D721Med (cell line): ENCODE measurements at regions not wholly inside any gene's neighbourhood (a gene's known extent, or its start where the extent isn't known, plus 50 kb on each side); places are given as distances from the start of the nearest gene placed in this dataset.

Source experiments
- DNase-seq: peaks from one replicate; pipeline ENCODE4 v3.0.0; 2011; ENCODE audit warnings: low spot score; ENCODE audit not compliant: insufficient read length
- FAIRE-seq: peaks from 2 replicates; lab custom pipeline; 2011; peaks lifted over from hg19 to GRCh38; lab: Jason Lieb, UNC
- TF ChIP-seq, protein P1 (sequence below): IDR thresholded peaks from 2 replicates; pipeline ENCODE4 v1.5.1; 2012; ENCODE audit warnings: mild to moderate bottlenecking, control low read depth; ENCODE audit not compliant: insufficient read depth; ENCODE audit errors: missing control alignments

DNA sequence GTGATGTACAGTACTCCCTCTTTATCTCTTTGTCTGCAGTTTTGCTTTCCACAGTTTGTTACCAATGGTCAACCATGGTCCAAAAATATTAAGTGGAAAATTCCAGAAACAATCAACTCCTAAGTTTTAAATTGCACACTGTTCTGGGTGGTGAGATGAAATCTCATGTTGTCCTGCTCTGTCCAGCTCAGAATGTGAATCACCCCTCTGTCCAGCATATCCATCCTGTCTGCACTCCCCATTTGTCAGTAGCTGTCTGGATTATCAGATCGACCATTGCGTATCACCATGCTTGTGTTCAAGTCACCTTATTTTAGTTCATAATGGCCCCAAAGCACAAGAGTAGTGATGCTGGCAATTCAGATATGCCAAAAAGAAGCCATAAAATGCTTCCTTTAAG is 118.2 kb upstream of the PDE4B start:
- DNase-seq (no peak), FAIRE-seq (no peak)
- TF ChIP-seq, protein P1, sequence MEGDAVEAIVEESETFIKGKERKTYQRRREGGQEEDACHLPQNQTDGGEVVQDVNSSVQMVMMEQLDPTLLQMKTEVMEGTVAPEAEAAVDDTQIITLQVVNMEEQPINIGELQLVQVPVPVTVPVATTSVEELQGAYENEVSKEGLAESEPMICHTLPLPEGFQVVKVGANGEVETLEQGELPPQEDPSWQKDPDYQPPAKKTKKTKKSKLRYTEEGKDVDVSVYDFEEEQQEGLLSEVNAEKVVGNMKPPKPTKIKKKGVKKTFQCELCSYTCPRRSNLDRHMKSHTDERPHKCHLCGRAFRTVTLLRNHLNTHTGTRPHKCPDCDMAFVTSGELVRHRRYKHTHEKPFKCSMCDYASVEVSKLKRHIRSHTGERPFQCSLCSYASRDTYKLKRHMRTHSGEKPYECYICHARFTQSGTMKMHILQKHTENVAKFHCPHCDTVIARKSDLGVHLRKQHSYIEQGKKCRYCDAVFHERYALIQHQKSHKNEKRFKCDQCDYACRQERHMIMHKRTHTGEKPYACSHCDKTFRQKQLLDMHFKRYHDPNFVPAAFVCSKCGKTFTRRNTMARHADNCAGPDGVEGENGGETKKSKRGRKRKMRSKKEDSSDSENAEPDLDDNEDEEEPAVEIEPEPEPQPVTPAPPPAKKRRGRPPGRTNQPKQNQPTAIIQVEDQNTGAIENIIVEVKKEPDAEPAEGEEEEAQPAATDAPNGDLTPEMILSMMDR = no peak

DNA sequence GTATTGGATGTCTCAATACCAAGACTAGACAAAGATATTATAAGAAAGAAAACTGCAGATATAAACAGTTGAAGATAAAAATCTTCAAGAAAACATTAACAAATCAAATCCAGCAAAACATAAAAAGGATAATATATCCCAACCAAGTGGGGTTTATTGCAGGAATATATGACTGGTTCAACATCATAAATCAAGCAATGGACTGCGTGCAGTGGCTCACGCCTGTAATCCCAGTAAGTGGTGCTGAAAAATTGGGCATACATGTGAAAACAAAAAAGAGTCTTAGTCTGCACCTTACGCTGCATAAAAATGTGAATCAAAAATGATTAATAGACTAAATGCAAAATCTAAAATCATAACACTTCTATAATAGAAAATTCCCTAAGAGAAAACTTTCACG is 112.9 kb upstream of the PDE4B start:
- DNase-seq = no peak
- TF ChIP-seq, protein P1 = no peak
- FAIRE-seq = no peak

DNA sequence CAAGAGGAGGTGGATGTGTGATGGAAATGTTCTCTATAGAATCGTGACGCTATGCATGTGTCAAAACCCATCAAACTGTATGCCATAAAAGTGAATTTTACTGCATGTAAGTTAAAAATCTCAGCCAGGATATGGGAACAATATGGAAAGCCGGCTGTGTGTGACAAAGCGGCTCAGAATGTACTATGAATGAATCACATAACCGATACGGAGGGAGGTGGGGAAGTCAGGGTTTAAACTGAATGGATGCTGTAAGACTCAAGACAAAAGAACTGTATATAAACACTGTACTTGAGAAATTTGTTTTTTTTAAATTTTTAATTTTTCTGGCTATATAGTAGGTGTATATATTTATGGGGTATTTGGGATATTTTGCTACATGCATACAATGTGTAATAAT is 111.6 kb upstream of the PDE4B start:
- TF ChIP-seq, protein P1 = no peak
- DNase-seq (no peak), FAIRE-seq (no peak)

DNA sequence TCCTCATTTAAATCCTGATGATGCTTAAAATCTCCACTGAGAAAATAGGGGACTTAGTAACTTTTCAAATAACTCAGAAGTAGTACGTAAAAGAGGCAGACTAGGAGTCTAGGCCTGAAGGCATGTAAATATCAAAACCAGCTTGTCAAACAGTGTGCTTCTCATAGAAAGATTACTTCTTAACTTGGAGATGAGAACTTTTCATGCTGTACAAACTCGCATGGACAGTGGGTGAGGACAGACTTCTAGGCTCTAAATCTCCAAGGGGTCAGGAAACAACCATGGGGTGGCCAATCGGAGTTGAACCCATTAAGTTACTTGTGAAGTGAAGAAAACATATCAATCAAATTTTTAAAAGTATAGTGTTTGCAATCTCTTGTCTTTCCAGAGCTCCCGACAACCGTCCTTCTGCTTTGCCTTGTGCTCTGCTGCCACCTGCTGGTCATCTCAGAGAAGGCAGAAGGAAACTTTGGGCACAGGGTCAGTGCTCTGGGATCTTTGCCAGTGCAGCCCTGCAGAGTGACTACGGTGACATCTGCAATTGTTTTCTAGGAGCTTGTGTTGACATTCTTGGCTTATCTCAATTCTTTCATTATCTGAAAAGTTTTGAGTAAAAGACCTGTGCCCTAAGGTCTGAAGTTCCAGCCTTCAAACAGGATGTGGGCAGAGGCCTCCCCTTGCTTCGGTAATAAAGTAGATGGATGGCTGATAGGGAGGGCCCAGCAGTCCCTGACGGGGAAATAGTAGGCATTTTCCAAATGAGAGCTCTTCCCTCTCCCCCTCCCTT is 105.1 kb upstream of the PDE4B start:
- TF ChIP-seq, protein P1 = peak; percentile 97
- DNase-seq = peak; percentile 12
- FAIRE-seq = no peak

DNA sequence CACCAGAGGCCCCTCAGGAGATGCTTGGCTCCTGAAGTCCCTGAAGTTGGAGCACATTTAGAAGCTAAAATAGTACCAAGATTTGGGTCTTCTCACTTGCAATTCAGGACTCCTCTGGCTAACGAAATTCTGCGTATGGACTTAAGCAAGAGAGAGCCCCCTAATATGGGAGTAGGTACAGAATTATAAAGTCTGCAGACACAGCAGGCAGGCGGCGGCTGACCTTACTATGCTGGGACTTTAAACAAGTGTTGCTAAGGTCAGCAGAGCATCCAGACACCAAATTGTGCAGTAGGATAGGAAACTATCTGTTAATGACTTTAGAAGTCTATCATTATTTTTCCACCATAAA is 104.5 kb upstream of the PDE4B start:
- DNase-seq (no peak), FAIRE-seq (no peak)
- TF ChIP-seq, protein P1 = no peak

DNA sequence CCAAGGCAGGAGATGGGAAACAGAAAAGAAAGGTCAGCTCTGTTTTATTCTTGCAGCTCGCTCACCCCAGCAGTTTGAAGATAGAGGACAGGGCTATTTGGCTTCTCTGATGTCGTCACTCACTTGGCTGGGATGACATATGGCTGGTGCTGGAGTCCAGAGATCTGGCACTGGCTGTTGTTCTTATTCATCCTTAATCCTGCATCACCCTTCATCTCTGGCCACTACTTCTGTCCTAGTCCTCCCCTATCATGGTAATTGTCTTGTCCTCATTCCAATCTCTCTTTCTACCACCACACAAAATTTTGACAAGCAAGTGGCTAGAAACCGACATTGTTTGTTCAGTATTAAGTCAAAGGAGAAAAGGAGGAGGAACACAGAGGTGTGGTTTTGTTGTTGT is 103.8 kb upstream of the PDE4B start:
- DNase-seq (no peak), FAIRE-seq (no peak)
- TF ChIP-seq, protein P1 = no peak

DNA sequence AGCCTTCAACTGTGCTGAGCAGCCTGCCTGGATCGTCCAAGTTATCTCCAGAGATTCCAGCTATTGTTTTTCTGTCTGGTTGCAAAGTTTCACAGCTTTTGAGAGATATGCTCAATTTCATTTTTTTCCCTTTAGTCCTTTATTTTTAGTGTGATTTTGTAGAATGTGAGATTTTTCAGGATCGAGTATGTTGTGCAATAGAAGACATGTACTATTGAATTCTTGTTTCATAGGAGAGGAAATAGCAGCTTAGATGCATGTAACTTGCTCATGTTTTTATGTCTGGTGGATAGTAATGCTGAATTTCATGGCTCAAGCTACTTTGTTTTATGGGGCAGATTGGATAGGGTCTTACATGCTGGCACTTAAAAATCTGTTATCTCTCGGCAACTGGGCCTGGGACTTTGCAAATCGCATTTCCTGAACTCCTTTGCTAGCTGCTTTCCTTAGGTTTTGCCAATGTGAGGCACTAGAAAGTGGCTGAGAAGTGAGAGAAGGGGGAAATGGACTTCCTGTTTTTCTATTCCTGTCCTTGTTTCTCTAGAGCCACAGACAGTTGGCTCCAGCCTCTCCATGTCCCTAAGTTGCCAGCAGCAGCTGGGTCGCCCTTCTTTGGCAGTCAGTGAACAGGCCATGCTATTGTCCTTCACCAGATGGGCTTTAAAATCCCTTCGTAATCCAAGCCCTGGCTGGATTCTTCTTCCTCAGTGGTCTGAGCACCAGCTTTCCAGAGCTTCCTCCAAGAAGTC is 101.4 kb upstream of the PDE4B start:
- TF ChIP-seq, protein P1 = no peak
- DNase-seq (no peak), FAIRE-seq (no peak)
